K562 (cell line): ENCODE measurements at regions not wholly inside any gene's neighbourhood (a gene's known extent, or its start where the extent isn't known, plus 50 kb on each side); places are given as distances from the start of the nearest gene placed in this dataset.

Experiments
- ATAC-seq: fragments of 200-7000 bp; cut with Tn5 transposase; 3 replicates; pipeline ENCODE4 v1.9.1; 2020; ENCODE audit warnings: moderate library complexity
- BruUV-seq: library from RNA; stranded (reverse); fragments of 400-500 nt; replicated peaks from 2 replicates; lab custom pipeline; 2021; lab: Mats Ljungman, UMichigan
- CTCF ChIA-PET: fragments of 300-600 bp; formaldehyde crosslinking; extraction: SDS; loops from one replicate; lab custom pipeline; 2021; ENCODE audit warnings: low intra/inter-chr PET ratio; lab: Yijun Ruan, JAX
- POLR2A ChIA-PET: fragments of 300-600, 350-650 bp; sonication (Branson Sonifier 250); formaldehyde crosslinking; extraction: SDS; loops from one replicate; lab custom pipeline; 2021; ENCODE audit warnings: antibody characterized with exemption, inconsistent platforms; lab: Yijun Ruan, JAX
- DNase-seq, 4 experiments: peaks; one replicate each; pipeline versions ENCODE4 v3.0.0 to v3.0.0-alpha.2; 2011 to 2018; ENCODE audit warnings: low spot score in 3 of 4, mixed read lengths in 3 of 4; ENCODE audit errors: extremely low read depth in 1 of 4
- FAIRE-seq: peaks from 2 replicates; lab custom pipeline; 2011; peaks lifted over from hg19 to GRCh38; lab: Jason Lieb, UNC
- H2AFZ ChIP-seq: 2 replicates; pipeline ENCODE4 v1.6.0; 2011; ENCODE audit warnings: low read depth, low read length, control low read depth, inconsistent platforms
- H3K27ac ChIP-seq: fragments of 200-600 bp; 3 replicates; pipeline ENCODE4 v1.8.0; 2011; ENCODE audit warnings: low read depth, mild to moderate bottlenecking, control low read depth, inconsistent platforms, low read length, moderate library complexity, mixed read lengths; ENCODE audit errors: extremely low read depth
- H3K27me3 ChIP-seq, 2 experiments: fragments of 300-600 bp in 1 of 2; 2 replicates in 1 of 2; 3 replicates in 1 of 2; pipeline versions ENCODE4 v1.6.0 to v1.8.0; 2011; ENCODE audit warnings: inconsistent platforms in 2 of 2, low read length in 2 of 2, mild to moderate bottlenecking in 1 of 2, mixed read lengths in 1 of 2, moderate library complexity in 1 of 2; ENCODE audit not compliant: control insufficient read depth in 2 of 2, insufficient read depth in 2 of 2
- H3K36me3 ChIP-seq: fragments of 300-600 bp; 3 replicates; pipeline ENCODE4 v1.8.0; 2011; ENCODE audit warnings: mild to moderate bottlenecking, low read length, inconsistent platforms; ENCODE audit not compliant: control insufficient read depth, insufficient read depth
- H3K4me1 ChIP-seq, 2 experiments: fragments of 200-600 bp in 1 of 2; replicated peaks in 1 of 2; 2 replicates in 1 of 2; 3 replicates in 1 of 2; pipeline versions ENCODE4 v1.5.1 to v1.8.0; 2011; ENCODE audit warnings: inconsistent platforms in 2 of 2, low read length in 2 of 2, mild to moderate bottlenecking in 1 of 2, mixed read lengths in 1 of 2, moderate library complexity in 1 of 2; ENCODE audit not compliant: control insufficient read depth in 2 of 2, insufficient read depth in 2 of 2
- H3K4me2 ChIP-seq: 2 replicates; pipeline ENCODE4 v1.6.1; 2011; ENCODE audit warnings: low read length, control low read depth, inconsistent platforms, mixed read lengths; ENCODE audit not compliant: insufficient read depth
- H3K4me3 ChIP-seq: fragments of 200-600 bp; sonication (generic), shearing (Covaris generic); 2 replicates; pipeline ENCODE4 v1.5.1; 2016; ENCODE audit warnings: control low read depth, inconsistent platforms
- H3K79me2 ChIP-seq: fragments of 200-600 bp; 3 replicates; pipeline ENCODE4 v1.8.0; 2011; ENCODE audit warnings: low read length, inconsistent platforms; ENCODE audit not compliant: control insufficient read depth, insufficient read depth
- H3K9ac ChIP-seq, 2 experiments: 2 replicates each; pipeline versions ENCODE4 v1.6.0 to v1.6.1; 2011; ENCODE audit warnings: low read depth in 2 of 2, low read length in 2 of 2, control low read depth in 1 of 2, inconsistent platforms in 1 of 2, mild to moderate bottlenecking in 1 of 2, mixed read lengths in 1 of 2; ENCODE audit not compliant: insufficient read depth in 1 of 2
- H3K9me1 ChIP-seq: one replicate; pipeline ENCODE4 v1.6.0; 2011; ENCODE audit warnings: inconsistent platforms, mild to moderate bottlenecking, low read length, moderate library complexity; ENCODE audit not compliant: control insufficient read depth, insufficient read depth
- H3K9me3 ChIP-seq: replicated peaks from 2 replicates; pipeline ENCODE4 v1.5.1; 2011; ENCODE audit warnings: low read depth, low read length, inconsistent platforms; ENCODE audit not compliant: control insufficient read depth, insufficient read depth
- H4K20me1 ChIP-seq: replicated peaks from 2 replicates; pipeline ENCODE4 v1.6.1; 2011; ENCODE audit warnings: low read length, inconsistent platforms, mixed read lengths; ENCODE audit not compliant: control insufficient read depth, insufficient read depth
- CEBPG ChIP-seq, 3 experiments: fragments of 200-800 bp in 1 of 3; sonication (Bioruptor generic) in 1 of 3; sonication (generic) in 1 of 3; formaldehyde crosslinking in 1 of 3; IDR thresholded peaks in 2 of 3; conservative IDR thresholded peaks in 1 of 3; 2 replicates each; pipeline versions ENCODE4 v1.6.1 to v1.8.0; 2016 to 2022; ENCODE audit warnings: missing compliant biosample characterization in 2 of 3, missing genetic modification characterization in 2 of 3, mild to moderate bottlenecking in 1 of 3, missing genetic modification reagents in 1 of 3
- CSDE1 ChIP-seq, 2 experiments: fragments of 450-650 bp; IDR thresholded peaks; 2 replicates each; pipeline ENCODE4 v1.6.1; 2016; ENCODE audit warnings: mild to moderate bottlenecking in 1 of 2
- RFX7 ChIP-seq: fragments of 250-450 bp; sonication (Bioruptor Pico); IDR thresholded peaks from 2 replicates; pipeline ENCODE4 v1.5.1; 2021; ENCODE audit warnings: mild to moderate bottlenecking
- STAT5A ChIP-seq: IDR thresholded peaks from 2 replicates; pipeline ENCODE4 v1.6.1; 2012; ENCODE audit warnings: low read length, inconsistent platforms, borderline replicate concordance
- THRB ChIP-seq: fragments of 450-650 bp; formaldehyde crosslinking; conservative IDR thresholded peaks from 2 replicates; pipeline ENCODE4 v1.4.0; 2022; ENCODE audit warnings: mild to moderate bottlenecking, missing genetic modification characterization
- UBTF ChIP-seq, 2 experiments: IDR thresholded peaks; 2 replicates each; pipeline ENCODE4 v1.6.1; 2012; ENCODE audit warnings: improper control_type of control experiment in 2 of 2, low read depth in 2 of 2, low read length in 2 of 2, borderline replicate concordance in 1 of 2
- ZNF347 ChIP-seq: fragments of 450-650 bp; formaldehyde crosslinking; IDR thresholded peaks from 2 replicates; pipeline ENCODE4 v1.4.0; 2020; ENCODE audit warnings: low read depth, mild to moderate bottlenecking, moderate library complexity
- WGBS: fragments of 100-300 bp; shearing (Covaris generic); methylation state at CpG from one replicate; pipeline ENCODE4 v1.1.6; 2016; ENCODE audit warnings: low coverage, mixed read lengths; ENCODE audit not compliant: insufficient coverage; ENCODE audit errors: missing lambda C conversion rate; 5-methylcytosine and 5-hydroxymethylcytosine counted together
- in situ Hi-C: fragments of 300-500 bp; cut with MboI; formaldehyde crosslinking; loops from 4 replicates; pipeline ENCODE4 v1.15.0; 2018; ENCODE audit warnings: inconsistent platforms, mixed read lengths
- intact Hi-C: fragments of 100-400 bp; cut with micrococcal nuclease; formaldehyde crosslinking; loops from 2 replicates; pipeline ENCODE4 v1.14.2; 2022
- TF ChIP-seq, protein P1 (sequence below): sonication (generic); formaldehyde crosslinking; IDR thresholded peaks from 2 replicates; pipeline ENCODE4 v1.8.1; 2023; ENCODE audit warnings: mild to moderate bottlenecking, missing genetic modification reagents
- TF ChIP-seq, protein P2 (sequence below): fragments of 450-650 bp; formaldehyde crosslinking; IDR thresholded peaks from 2 replicates; pipeline ENCODE4 v1.4.0; 2022; ENCODE audit warnings: missing genetic modification characterization
- TF ChIP-seq, protein P3 (sequence below): sonication (generic); formaldehyde crosslinking; IDR thresholded peaks from 2 replicates; pipeline ENCODE4 v1.5.0; 2020; ENCODE audit warnings: missing genetic modification reagents

GRCh38 chr6:97438011-97438671, 155.1 kb upstream of the MMS22L start:
- ChIA-PET POLR2A (no interaction called here), CTCF (no interaction called here)
- Histone ChIP-seq H3K4me2 (no peak overlapping the region), H3K36me3 (no peaks in the 10 kb centered on the region), H2AFZ (no peak overlapping the region), H3K9ac (no peak overlapping the region), H3K4me3 (no peak overlapping the region), H3K27ac (no peak overlapping the region), H3K4me1 (no peaks in the 10 kb centered on the region), H3K9me3 (no peaks in the 10 kb centered on the region), H3K27me3 (no peaks in the 10 kb centered on the region), H4K20me1 (no peaks in the 10 kb centered on the region), H3K9me1 (no peaks in the 10 kb centered on the region), H3K79me2 (no peaks in the 10 kb centered on the region)
- FAIRE-seq (no peak), DNase-seq (no peak), ATAC-seq (no peak)
- intact Hi-C loops (no loop called here), in situ Hi-C loops (no loop called here)
- TF ChIP-seq STAT5A = no peak
- no peak for TF ChIP-seq CEBPG (CRISPR knock-in tag; IDR thresholded peaks at IDR 0.05)
- no peak for TF ChIP-seq CEBPG (tag; conservative IDR thresholded peaks at IDR 0.05 in 1 of 2, IDR thresholded peaks at IDR 0.05 in 1 of 2)
- TF ChIP-seq UBTF (IDR thresholded peaks at IDR 0.05; ENCODE audit: borderline replicate concordance in 1 of 2, low read depth in 2 of 2, low read length in 2 of 2) = no peak
- TF ChIP-seq RFX7 (CRISPR knock-in tag) = no peak
- TF ChIP-seq, protein P1, sequence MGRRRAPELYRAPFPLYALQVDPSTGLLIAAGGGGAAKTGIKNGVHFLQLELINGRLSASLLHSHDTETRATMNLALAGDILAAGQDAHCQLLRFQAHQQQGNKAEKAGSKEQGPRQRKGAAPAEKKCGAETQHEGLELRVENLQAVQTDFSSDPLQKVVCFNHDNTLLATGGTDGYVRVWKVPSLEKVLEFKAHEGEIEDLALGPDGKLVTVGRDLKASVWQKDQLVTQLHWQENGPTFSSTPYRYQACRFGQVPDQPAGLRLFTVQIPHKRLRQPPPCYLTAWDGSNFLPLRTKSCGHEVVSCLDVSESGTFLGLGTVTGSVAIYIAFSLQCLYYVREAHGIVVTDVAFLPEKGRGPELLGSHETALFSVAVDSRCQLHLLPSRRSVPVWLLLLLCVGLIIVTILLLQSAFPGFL (CRISPR knock-in tag) = no peak
- TF ChIP-seq, protein P2, sequence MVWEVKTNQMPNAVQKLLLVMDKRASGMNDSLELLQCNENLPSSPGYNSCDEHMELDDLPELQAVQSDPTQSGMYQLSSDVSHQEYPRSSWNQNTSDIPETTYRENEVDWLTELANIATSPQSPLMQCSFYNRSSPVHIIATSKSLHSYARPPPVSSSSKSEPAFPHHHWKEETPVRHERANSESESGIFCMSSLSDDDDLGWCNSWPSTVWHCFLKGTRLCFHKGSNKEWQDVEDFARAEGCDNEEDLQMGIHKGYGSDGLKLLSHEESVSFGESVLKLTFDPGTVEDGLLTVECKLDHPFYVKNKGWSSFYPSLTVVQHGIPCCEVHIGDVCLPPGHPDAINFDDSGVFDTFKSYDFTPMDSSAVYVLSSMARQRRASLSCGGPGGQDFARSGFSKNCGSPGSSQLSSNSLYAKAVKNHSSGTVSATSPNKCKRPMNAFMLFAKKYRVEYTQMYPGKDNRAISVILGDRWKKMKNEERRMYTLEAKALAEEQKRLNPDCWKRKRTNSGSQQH (CRISPR knock-in tag) = no peak
- no peak for TF ChIP-seq CSDE1 (IDR thresholded peaks at IDR 0.05)
- TF ChIP-seq THRB (CRISPR knock-in tag) = no peak
- no peak for TF ChIP-seq ZNF347 (CRISPR knock-in tag)
- TF ChIP-seq, protein P3, sequence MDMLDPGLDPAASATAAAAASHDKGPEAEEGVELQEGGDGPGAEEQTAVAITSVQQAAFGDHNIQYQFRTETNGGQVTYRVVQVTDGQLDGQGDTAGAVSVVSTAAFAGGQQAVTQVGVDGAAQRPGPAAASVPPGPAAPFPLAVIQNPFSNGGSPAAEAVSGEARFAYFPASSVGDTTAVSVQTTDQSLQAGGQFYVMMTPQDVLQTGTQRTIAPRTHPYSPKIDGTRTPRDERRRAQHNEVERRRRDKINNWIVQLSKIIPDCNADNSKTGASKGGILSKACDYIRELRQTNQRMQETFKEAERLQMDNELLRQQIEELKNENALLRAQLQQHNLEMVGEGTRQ = no peak
- no TSS peak for BruUV-seq
- WGBS = 0% methylated on average over 4 of the region's 4 CpGs
